ENCODE measurements at regions not wholly inside any gene's neighbourhood (a gene's known extent, or its start where the extent isn't known, plus 50 kb on each side); places are given as distances from the start of the nearest gene placed in this dataset.

- H3K9me3 ChIP-seq, result no peaks in the 10 kb centered on the region
- intact Hi-C loops (cut with DNase I; ENCODE audit: low total_unique reads), result no loop called here
- no peaks in the 10 kb centered on the region for H3K4me1 ChIP-seq
- H3K36me3 ChIP-seq, result no peaks in the 10 kb centered on the region
- no peak for TF ChIP-seq CTCF (IDR thresholded peaks at IDR 0.05)
- H3K4me3 ChIP-seq, result no peak overlapping the region
- peaks cover 0 to 12% of the 10 kb centered on the region in 2 donors for H3K27me3 ChIP-seq
- H3K27ac ChIP-seq, result no peak overlapping the region
- peak in 1 of 2 donors; percentile 46 for DNase-seq
These were observed 95.4 kb upstream of the DIO3 start for GRCh38 chr14:101465795-101466448.

- Histone ChIP-seq H3K4me1 (no peaks in the 10 kb centered on the region), H3K27me3 (peaks cover 0 to 5% of the 10 kb centered on the region in 2 donors), H3K27ac (no peak overlapping the region), H3K9me3 (no peaks in the 10 kb centered on the region), H3K4me3 (no peak overlapping the region), H3K36me3 (no peaks in the 10 kb centered on the region)
- DNase-seq, result peak in 1 of 2 donors; percentile 24
- TF ChIP-seq CTCF (IDR thresholded peaks at IDR 0.05), result no peak
- intact Hi-C loops (cut with DNase I; ENCODE audit: low total_unique reads), result no loop called here
These were observed 94.7 kb upstream of the DIO3 start for GRCh38 chr14:101466456-101467180.

- H3K27ac ChIP-seq, result no peak overlapping the region
- no peak for TF ChIP-seq CTCF (IDR thresholded peaks at IDR 0.05)
- H3K9me3 ChIP-seq, result no peaks in the 10 kb centered on the region
- no peaks in the 10 kb centered on the region for H3K27me3 ChIP-seq
- no peak overlapping the region for H3K4me3 ChIP-seq
- peak in 1 of 2 donors; percentile 48 for DNase-seq
- intact Hi-C loops (cut with DNase I; ENCODE audit: low total_unique reads), result no loop called here
- H3K36me3 ChIP-seq, result no peaks in the 10 kb centered on the region
- no peaks in the 10 kb centered on the region for H3K4me1 ChIP-seq
These were observed 93.9 kb upstream of the DIO3 start for GRCh38 chr14:101467181-101467926.

- TF ChIP-seq CTCF (IDR thresholded peaks at IDR 0.05), result no peak
- DNase-seq, result peak in 1 of 2 donors; percentile 59
- intact Hi-C loops (cut with DNase I; ENCODE audit: low total_unique reads), result no loop called here
These were observed 91.7 kb upstream of the DIO3 start for GRCh38 chr14:101469382-101470247.

DNA sequence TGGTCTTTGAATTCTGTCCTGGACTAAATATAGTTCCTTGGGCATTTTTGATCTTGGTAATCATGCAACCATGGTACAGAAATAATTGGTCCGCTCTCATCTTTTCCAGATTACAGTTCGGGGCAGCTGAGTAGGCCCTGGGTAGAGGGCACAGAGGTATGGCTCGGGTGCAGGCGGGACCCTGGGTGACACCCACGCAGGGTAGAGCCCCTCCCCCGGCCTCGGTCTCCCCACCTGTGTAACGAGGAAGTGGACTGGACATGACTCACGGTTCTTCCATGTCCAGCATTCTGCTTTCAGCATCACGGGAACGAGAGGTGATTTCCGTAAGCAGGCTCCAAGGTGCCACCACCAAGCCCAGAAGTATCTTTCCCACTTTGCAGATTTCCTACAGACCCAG lies 91.0 kb upstream of the DIO3 start:
- Histone ChIP-seq H3K27ac (no peak overlapping the region), H3K27me3 (peaks cover 0 to 13% of the 10 kb centered on the region in 2 donors), H3K4me3 (no peak overlapping the region), H3K4me1 (peaks cover 0 to 8% (median under 1%) of the 10 kb centered on the region in 4 donors), H3K36me3 (no peaks in the 10 kb centered on the region), H3K9me3 (no peaks in the 10 kb centered on the region)
- DNase-seq, result peak in 1 of 2 donors; percentile 59
- intact Hi-C loops (cut with DNase I; ENCODE audit: low total_unique reads), result no loop called here
- no peak for TF ChIP-seq CTCF (IDR thresholded peaks at IDR 0.05)

More at GRCh38 chr14:101469382-101470247, 91.7 kb upstream of the DIO3 start:
- no peaks in the 10 kb centered on the region for H3K36me3 ChIP-seq
- H3K27ac ChIP-seq, result no peak overlapping the region
- H3K27me3 ChIP-seq, result peaks cover 0 to 7% of the 10 kb centered on the region in 2 donors
- peaks cover 0 to 1% (median 0%) of the 10 kb centered on the region in 4 donors for H3K4me1 ChIP-seq
- H3K4me3 ChIP-seq, result no peak overlapping the region
- no peaks in the 10 kb centered on the region for H3K9me3 ChIP-seq

All from tibial artery (tissue), 4 donors.